AG09309 (cell line): ENCODE measurements at regions not wholly inside any gene's neighbourhood (a gene's known extent, or its start where the extent isn't known, plus 50 kb on each side); places are given as distances from the start of the nearest gene placed in this dataset.

Source experiments
- DNase-seq: peaks from one replicate; pipeline ENCODE4 v3.0.0-alpha.2; 2010; ENCODE audit warnings: low read depth
- H3K4me3 ChIP-seq: 2 replicates; pipeline ENCODE4 v1.5.1; 2011; ENCODE audit warnings: mild to moderate bottlenecking, low read depth, low read length, moderate library complexity; ENCODE audit not compliant: control insufficient read depth
- CTCF ChIP-seq: IDR thresholded peaks from 2 replicates; pipeline ENCODE4 v1.5.1; 2011; ENCODE audit warnings: mild to moderate bottlenecking, low read depth, low read length, inconsistent platforms; ENCODE audit not compliant: insufficient read depth, control insufficient read depth; ENCODE audit errors: missing control alignments

- H3K4me3 ChIP-seq = no peak overlapping the region
- TF ChIP-seq CTCF = no peak
- DNase-seq = no peak
These were observed 128.1 kb upstream of the CTTNBP2NL start for GRCh38 chr1:112267929-112268328.

- no peak for DNase-seq
- H3K4me3 ChIP-seq = no peak overlapping the region
- no peak for TF ChIP-seq CTCF
These were observed 127.6 kb upstream of the CTTNBP2NL start for GRCh38 chr1:112268408-112268807.

- H3K4me3 ChIP-seq = no peak overlapping the region
- TF ChIP-seq CTCF = no peak
- no peak for DNase-seq
These were observed 124.7 kb upstream of the CTTNBP2NL start for GRCh38 chr1:112271270-112271669.

- no peak overlapping the region for H3K4me3 ChIP-seq
- no peak for DNase-seq
- TF ChIP-seq CTCF = no peak
These were observed 123.8 kb upstream of the CTTNBP2NL start for GRCh38 chr1:112272101-112272772.

GRCh38 chr1:112284796-112285195, 111.2 kb upstream of the CTTNBP2NL start:
- H3K4me3 ChIP-seq = no peak overlapping the region
- DNase-seq = no peak
- no peak for TF ChIP-seq CTCF

GRCh38 chr1:112285316-112285715, 110.7 kb upstream of the CTTNBP2NL start:
- DNase-seq = no peak
- TF ChIP-seq CTCF = no peak
- H3K4me3 ChIP-seq = no peak overlapping the region
